ENCODE measurements at regions not wholly inside any gene's neighbourhood (a gene's known extent, or its start where the extent isn't known, plus 50 kb on each side); places are given as distances from the start of the nearest gene placed in this dataset.

- no peak overlapping the region for H3K4me3 ChIP-seq (ENCODE audit: control insufficient read depth, low read depth, low read length)
- no peak for TF ChIP-seq CTCF (conservative IDR thresholded peaks at IDR 0.05; ENCODE audit: control insufficient read depth, insufficient read depth, low read depth, low read length)
- DNase-seq (ENCODE audit: low read depth) = no peak
Observed at GRCh38 chr13:30009411-30009810, 159.0 kb upstream of the UBL3 start.

- no peak overlapping the region for H3K4me3 ChIP-seq (ENCODE audit: control insufficient read depth, low read depth, low read length)
- TF ChIP-seq CTCF (conservative IDR thresholded peaks at IDR 0.05; ENCODE audit: control insufficient read depth, insufficient read depth, low read depth, low read length) = no peak
- no peak for DNase-seq (ENCODE audit: low read depth)
Observed at GRCh38 chr13:30006246-30006645, 155.8 kb upstream of the UBL3 start.

- DNase-seq (ENCODE audit: low read depth) = peak; percentile 61
- TF ChIP-seq CTCF (conservative IDR thresholded peaks at IDR 0.05; ENCODE audit: control insufficient read depth, insufficient read depth, low read depth, low read length) = no peak
- H3K4me3 ChIP-seq (ENCODE audit: control insufficient read depth, low read depth, low read length) = no peak overlapping the region
Observed at GRCh38 chr13:30004204-30004603, 153.8 kb upstream of the UBL3 start.

- DNase-seq (ENCODE audit: low read depth) = peak; percentile 90
- H3K4me3 ChIP-seq (ENCODE audit: control insufficient read depth, low read depth, low read length) = no peak overlapping the region
Observed at GRCh38 chr13:30002577-30002976, 152.2 kb upstream of the UBL3 start.

GRCh38 chr13:30000370-30000765 lies 150.0 kb upstream of the UBL3 start:
- no peak overlapping the region for H3K4me3 ChIP-seq (ENCODE audit: control insufficient read depth, low read depth, low read length)
- no peak for DNase-seq (ENCODE audit: low read depth)
- TF ChIP-seq CTCF (conservative IDR thresholded peaks at IDR 0.05; ENCODE audit: control insufficient read depth, insufficient read depth, low read depth, low read length) = no peak

More at GRCh38 chr13:30002577-30002976, 152.2 kb upstream of the UBL3 start:
- TF ChIP-seq CTCF (conservative IDR thresholded peaks at IDR 0.05; ENCODE audit: control insufficient read depth, insufficient read depth, low read depth, low read length) = no peak

- no peak for TF ChIP-seq CTCF (conservative IDR thresholded peaks at IDR 0.05; ENCODE audit: control insufficient read depth, insufficient read depth, low read depth, low read length)
- no peak for DNase-seq (ENCODE audit: low read depth)
- no peak overlapping the region for H3K4me3 ChIP-seq (ENCODE audit: control insufficient read depth, low read depth, low read length)
Observed at GRCh38 chr13:29999492-30000369, 149.3 kb upstream of the UBL3 start.
